NCI-H446 treated with DMSO at 0.1 percent for 48 hours (cell line): ENCODE measurements at regions not wholly inside any gene's neighbourhood (a gene's known extent, or its start where the extent isn't known, plus 50 kb on each side); places are given as distances from the start of the nearest gene placed in this dataset.
"Not testable (repeated sequence)": the region's sequence is repeated elsewhere in the genome, so short reads cannot be mapped to it uniquely, and the experiment has no call there.

Experiments used
- DNase-seq: peaks from one replicate; lab custom pipeline; 2025; lab: John Stamatoyannopoulos, UW

DNA sequence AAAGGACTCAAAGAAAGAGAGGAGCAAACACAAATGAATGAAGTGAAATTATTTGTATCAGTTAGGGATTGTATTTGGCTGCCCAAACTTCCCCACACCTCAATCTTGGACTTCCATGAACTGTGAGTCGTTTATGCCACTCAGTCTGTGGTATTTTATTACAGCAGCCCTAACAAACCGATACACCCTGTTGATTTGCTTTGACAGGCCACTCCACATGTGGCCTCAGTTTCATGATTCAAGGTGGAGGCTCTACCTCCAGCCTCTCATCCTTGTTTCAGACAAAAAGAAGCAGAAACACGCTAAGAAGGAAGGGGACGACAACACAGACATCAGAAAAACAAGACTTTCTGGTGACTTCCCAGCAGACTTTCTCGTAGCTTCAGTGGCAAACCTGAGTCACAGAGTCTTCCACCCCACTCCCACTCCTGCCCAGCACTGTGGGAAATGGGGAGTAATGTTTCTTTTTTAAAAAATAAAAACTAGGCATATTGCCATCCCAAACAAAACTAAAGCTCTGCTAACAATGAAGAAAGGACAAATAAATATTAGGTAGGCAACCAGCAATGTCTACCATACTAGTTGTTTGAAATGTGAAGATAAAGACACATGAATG lies 52.2 kb upstream of the ABCA1 start:
- DNase-seq, result no peak

DNA sequence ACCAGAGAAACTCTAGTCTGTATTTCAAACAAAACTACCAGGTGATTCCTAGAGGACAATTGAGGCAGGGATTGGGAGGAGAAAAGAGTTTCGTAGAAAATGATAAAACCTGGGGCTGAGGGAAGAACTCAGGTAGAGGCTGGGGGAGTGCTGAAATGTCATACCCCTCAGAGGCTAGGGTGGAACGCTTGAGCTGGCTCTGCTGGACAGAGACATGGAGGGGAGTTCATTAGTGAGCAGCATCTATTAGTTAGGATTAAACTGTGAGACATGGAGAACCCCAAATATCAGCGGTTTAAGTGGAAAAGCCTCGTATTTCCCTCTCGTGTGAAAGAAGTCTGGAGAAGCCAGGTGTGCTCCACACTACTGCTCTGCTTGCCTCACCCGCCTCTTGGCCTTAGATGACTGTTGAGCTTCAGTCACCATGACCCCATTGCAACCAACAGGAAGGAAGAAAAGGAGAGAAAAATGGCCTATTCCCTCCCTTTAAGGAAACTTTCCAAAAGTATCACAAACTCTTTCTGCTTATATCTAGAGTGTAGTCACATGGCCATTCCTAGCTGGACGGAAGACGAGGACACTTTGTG lies 53.7 kb upstream of the ABCA1 start:
- DNase-seq, result no peak

DNA sequence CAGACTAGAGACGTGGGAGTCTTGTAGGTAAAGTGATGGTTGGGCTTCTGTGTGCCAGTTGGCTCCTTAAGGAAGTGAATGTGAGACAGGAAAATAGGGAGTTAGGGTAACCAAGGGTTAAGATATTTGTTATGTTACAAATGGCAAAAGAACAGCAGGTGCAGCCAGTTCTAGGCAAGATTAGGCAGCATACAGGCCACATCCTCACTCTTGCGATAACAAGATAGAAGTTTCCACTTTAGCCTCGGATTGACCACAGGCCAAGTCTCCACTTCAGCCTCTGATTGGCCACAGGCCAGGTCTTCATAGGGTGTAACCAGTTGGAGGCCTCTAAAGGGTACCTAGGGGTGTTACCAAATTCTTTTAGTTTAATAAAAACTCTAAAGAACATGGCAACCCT lies 54.6 kb upstream of the ABCA1 start:
- no peak for DNase-seq

DNA sequence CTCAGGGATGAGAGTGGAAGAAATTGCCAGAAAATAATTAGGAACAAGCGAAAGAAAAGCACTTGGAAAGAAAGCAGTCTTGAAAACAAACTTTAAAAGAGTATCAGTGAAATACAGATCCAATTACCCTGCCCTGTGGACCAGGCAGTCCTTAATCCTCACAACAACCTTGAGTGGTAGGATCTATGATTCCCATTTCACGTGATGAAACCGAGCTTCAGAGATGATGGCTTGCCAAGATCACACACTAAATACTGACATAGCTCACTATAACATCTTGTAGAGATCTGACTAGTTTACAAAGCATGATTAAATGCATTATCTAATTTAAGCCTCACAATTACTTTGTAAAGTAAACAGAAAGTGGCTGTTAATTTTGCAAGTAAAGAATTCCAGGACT lies 55.5 kb upstream of the ABCA1 start:
- no peak for DNase-seq

DNA sequence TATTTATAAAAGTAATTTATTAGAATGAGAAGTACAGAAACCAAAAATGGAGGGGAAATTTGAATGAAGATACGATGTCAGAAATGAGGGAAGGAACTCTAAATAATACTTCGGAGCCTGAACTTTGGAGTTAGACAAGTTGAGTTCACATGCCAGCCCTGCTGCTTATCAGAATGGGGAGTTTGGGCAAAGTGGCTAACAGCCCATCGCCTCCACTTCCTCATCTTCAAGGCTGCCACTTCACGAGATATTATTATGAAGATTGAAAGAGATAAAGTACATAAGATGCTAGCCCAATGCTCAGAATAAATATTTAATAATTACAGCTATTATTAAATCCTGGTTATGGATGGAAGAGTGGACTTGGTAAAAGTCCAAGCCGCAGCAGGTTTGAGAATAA lies 56.2 kb upstream of the ABCA1 start:
- DNase-seq, result no peak

DNA sequence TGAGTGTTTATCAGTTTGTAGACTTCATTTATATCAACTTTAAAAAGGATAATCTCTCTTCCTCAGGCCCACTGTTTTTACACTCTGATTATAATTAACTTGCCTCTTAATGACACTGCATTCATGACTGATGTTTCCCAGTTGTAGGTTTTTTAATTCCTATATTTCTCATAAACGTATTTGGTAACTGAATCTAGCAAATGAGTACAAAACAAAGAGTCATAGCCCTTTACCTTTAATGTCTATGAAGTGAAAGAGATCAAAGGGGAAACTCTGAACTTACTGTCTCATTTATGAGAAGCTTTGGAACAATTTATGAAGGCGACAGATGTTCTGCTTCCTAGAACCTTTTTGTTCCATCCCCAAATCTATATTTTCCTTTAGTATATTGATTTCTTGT lies 56.6 kb upstream of the ABCA1 start:
- DNase-seq, result no peak

DNA sequence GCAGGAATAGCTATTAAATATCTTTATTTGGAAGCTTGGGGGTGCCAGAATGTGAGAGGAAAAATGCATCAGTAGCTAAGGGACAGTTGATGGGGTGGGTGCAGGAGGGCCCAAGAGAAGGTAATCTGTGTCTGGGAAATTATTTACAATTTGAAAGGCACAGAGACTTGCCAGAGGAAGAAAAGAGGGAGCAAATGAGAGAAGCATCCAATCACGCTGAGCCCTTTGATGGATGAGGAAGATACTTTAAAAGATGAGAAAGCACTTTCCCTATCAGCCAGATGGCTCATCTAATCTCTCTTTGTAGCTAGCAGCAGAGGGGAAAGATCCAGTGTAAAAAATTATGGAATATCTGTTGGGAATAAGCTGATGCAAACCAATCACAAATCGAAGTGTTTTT lies 57.0 kb upstream of the ABCA1 start:
- DNase-seq, result no peak

DNA sequence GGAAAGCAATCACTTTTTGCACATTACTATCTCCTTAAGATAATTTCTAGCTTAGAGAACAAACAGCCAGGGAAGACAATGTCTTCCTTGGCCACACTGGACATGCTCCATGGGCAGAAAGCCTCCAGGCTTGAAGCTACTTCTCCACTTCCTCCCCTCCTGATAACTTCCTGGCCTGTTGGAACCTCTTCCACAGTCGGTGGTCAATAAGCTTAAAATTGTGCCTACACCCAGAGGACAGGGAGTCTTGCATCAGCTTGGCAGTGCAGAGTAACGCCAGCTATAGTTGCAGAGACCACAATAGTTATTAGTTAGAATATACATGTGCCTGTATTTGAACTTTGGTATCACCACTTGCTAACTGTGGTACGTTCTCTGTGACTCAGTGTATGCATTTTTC lies 58.1 kb upstream of the ABCA1 start:
- no peak for DNase-seq

DNA sequence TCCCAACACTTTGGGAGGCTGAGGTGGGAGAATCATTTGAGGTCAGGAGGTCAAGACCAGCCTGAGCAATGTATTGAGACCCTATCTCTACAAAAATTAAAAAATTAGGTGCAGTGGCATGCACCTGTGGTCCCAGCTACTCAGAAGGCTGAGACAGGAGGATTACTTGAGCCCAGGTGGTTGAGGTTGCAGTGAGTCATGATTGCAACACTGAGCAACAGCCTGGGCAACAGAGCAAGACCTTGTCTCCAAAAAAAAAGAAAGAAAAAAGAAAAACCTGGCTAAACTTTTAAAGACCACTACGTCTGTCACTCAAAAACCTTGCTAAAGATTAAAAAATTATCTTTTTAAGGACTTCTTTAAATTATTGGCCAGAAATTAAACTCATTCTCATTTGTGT lies 59.8 kb upstream of the ABCA1 start:
- no peak for DNase-seq

DNA sequence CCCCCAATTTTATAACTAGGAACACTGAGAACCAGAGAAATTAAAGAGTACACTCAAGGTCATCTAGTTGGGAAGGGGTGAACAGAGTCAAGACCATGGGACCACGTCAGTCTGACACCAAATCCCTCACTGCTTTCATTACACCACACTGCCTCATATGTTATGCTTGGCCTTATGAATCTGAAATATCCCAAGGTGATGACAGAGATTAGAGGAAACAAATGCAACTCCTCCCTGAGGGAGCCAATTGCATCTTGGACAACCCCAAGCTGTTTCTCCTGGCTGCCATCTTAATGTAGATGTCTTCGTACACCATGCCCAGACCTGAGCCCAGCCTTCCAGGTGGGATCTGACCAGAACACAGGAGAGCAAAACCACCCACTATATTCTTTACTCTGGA lies 60.6 kb upstream of the ABCA1 start:
- no peak for DNase-seq

DNA sequence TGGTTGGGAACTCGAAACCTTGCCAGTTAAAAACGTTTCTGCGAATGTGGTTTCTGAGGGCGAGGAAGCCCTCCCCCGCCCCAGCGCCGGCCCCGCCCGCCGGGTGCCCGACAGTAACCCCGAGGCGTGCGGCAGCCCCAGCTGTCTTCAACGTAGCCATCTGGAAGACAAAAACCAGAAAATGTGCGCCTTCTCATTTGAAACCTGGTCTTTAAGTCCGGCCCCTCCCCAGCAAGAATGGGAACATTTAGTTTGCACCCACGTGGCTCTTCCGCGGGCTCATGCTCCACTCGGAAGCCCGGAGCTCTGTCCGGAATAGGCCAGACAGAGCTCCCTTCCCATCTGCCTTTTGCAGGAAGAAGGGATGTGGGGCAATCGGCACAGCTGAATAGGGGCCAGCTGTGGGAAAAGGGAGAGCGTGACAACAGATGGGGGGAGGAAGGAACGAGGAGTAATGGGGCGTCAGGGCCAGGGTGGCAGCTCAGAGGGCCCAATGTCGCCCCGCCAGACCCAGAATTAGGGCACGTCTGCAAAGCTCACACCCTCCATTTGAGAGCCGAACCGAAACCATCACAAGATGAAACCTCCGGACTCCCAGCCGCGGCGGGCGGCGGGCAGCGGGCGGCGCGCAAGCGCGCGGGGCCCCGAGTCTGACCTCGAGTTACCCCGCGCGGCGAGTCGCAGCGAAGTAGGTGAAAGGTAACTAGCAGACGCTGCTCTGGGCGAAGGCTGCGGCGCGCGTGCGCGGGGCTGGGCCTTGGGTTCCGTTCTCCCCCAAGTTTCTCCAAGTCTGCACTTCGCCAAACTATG lies 63.4 kb upstream of the ABCA1 start:
- DNase-seq, result no peak

DNA sequence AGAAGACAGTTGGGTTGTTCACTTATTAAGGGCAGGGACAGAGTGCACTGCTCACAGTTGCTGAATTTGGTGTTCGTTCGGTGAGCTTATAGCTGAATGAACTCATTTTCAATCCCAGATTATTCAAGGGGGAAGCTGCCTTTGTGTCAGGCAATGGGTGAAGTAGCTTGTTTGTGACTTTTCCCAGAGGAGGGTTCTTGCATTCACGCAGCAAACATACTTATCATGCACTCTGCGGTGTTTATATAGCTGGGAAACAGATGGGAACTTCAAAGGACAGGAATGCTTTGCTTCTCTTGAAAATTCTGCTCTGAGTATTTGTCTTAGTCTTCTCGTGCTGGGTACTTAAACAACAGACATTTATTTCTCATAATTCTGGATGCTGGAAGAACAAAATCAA lies 64.7 kb upstream of the ABCA1 start:
- no peak for DNase-seq

DNA sequence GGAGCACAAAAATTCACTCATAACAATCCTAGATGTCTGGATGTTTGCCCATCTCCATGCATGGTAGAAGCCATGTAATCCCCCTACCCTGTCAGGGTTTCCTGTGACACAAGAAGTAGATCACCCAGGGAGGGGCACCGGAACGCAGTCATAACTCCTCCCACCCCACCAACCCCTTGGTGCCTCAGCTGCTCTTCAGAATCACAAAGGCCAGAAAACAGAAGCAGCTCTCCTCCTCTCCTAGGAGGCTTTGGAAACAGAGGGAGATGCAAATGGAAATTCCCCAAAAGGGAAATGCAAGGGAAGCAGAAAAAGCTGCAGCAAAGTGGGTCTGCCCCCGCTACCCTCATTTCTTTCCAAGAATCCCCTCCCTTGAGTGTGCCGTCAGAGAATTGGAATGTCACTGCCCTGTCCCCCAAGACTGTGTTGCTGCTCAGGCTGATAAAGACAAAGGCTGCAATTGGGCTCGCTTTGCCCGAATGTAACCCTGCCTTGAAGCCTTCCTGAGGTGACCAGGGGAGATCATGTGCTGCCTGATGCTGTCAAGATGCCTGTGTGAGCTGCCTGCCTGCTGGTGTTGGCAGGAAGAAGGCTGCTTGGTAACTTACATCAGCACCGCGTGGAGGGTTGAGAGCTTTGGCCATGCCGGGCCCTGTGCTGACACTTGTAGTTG lies 65.5 kb upstream of the ABCA1 start:
- DNase-seq, result no peak

DNA sequence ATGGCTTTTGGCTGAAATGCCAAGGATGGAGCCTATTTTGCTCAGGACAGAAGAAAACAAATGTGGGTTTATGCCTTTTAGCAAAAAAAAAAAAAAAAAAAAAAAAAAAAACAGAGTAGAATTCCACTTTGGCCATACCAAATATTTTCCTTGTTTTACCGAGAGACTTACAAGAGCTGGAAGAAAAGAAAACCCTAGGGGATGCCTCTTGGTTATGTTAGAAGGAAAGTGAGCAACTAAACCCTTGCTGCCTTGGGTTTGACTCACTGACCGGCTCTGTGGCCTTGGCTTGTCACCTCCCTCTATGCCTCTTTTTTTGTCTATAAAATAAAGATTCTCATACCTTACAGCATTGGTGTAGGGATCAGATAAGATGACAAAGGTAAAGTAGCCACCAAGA lies 69.6 kb upstream of the ABCA1 start:
- no peak for DNase-seq

DNA sequence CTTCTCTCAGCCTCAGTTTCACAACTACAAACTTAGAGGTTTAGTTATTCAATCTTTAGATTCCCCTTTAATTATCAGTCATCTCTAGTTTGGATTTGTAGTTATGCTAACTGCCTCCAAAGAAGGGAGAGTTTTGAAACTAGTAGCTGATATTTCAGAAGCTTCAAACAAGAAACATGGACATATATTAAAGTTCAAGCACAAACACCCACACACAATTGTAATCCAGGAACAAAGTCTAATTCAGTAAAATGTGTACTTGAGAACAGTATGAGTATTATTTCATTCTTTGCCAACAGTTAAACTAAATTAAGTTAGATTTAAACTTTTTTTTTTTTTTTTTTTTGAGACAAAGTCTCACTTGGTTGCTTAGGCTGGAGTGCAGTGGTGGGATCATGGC lies 71.2 kb upstream of the ABCA1 start:
- no peak for DNase-seq

DNA sequence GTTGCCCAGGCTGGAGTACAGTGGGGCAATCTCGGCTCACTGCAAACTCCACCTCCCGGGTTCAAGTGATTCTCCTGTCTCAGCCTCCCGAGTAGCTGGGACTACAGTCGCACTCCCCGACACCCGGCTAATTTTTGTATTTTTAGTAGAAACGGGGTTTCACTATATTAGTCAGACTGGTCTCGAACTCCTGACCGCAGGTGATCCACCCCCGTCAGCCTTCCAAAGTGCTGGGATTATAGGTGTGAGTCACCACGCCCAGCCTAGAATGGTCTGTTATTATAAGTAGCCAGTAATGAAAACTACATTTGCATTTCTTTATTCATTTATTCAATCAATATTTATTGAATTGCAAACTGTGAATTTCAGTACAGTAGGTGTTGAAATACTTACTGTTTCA lies 72.6 kb upstream of the ABCA1 start:
- DNase-seq, result not testable (repeated sequence)

DNA sequence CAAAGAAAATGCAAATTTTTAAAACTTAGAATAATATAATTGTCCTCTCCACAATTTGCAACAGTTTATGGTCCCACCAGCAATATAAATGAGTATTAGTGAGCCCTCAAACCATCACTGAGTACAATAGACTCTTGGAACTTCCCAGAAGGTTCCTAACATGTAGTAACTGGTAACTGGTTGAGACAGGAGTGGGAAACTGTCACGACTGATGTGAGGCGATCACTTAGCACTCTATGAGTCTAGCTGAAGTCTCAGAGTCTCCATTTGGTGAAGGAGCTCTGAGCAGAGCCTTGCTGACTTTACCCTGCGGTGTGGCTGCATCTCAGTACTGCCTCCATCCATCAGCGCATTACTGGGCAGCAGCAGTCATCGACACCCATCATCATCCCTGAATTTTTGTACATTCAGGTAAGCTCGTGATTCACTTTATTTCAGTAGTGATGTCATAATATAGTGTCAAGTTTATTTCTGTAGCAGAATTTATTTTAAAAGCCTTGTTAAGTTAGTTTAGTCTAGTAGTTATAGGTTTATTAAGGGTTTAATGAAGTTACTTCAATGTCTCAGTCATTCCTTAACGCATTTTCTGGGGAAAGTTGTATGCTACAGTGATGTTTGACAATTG lies 76.6 kb upstream of the ABCA1 start:
- no peak for DNase-seq

DNA sequence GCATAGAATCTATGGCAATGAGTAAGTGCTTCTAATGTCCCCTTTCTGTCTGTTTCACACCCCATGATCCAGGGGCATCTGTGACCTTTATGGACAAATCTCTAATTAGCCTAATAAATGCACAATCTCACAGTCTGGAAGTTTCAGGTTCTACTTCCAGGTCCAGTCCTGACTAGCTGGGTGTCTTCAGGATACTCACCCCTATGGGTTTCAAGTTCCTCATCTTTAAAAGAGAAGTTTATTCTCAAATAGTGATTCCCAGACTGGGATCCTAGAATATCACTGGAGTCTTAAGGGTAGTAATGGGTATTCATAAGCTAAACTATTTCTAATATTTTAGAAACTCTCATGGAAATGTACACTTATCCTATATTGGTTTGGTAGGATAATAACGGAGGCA lies 77.2 kb upstream of the ABCA1 start:
- DNase-seq, result no peak

DNA sequence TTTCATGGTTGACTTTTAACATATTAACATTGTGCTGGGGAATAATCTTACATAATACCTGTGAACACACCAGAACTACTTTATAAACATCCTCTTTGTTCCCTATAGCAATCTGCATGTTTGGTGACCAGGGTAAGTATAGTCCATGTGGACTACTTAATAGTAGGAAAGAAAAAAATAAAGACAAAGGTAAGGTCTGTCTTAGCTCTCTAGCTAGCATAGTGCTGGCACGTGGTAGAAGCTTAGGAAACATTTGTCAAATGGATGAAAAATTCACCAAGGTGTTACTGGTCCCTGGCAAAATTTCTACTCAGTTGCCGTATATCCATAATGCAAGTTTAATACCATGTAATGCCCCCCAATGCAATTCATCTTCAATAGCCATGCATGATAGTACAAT lies 78.6 kb upstream of the ABCA1 start:
- DNase-seq, result no peak

DNA sequence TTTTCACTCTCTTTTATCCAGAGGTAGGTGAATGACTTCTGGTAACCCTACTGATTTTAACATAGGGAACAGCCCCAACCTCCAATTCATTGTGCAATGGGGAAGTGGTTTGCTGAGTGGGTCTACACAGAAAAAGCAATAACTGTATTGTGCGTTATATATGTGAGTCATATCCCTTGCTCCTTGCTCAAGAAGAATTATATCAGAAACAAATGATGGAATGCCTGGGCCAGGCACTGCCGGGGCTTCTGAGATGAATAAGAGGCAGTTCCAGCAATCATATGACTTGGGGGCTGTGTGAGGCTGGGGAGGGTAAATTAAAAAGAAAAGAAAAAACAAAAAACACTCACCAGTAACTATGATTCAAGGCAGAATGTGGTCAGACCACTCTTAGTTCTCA lies 79.2 kb upstream of the ABCA1 start:
- no peak for DNase-seq

DNA sequence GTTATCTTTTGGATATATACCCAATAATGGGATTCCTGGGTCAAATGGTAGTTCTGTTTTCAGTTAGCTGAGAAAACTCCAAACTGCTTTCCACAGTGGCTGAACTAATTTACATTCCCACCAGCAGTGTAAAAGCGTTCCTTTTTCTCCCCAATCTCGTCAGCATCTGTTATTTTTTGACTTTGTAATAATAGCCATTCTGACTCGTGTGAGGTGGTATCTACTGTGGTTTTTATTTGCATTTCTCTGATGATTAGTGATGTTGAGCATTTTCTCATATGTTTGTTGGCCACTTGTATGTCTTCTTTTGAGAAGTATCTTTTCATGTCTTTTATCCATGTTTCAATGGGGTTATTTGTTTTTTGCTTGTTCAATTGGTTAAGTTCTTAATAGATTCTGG lies 82.1 kb upstream of the ABCA1 start:
- not testable (repeated sequence) for DNase-seq

DNA sequence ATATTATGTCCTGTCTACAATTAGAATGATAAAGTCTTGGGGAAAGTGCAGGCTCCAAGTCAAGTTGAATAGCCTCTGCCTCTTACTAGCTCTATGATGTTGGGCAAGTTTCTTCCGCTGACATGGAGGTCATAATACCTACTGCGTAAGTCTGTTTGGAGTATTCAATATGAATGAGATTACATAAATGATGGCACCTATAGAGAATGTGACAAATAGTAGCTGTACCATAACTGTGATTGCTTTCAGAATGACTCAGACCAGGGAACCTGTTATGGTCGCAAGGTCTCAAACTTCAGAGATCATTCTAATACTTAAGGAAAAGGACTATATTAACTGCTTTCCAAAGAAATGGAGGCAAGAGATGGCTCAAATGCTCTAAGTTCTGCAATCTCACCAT lies 94.0 kb upstream of the ABCA1 start:
- DNase-seq, result no peak

DNA sequence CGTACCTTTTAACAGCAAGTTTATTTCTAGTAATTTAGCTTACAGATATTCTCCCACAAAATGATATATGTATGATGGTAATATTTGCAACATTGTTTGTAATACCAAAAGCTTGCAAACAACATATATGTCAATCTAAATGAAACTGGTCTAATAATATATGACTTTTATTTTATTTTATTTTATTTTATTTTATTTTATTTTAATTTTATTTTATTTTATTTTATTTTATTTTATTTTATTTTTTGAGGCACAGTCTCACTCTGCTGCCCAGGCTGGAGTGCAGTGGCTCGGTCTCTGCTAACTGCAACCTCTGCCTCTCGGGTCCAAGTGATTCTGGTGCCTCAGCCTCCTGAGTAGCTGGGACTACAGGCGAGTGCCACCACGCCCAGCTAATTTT lies 94.6 kb upstream of the ABCA1 start:
- not testable (repeated sequence) for DNase-seq
